Endothelial cell of umbilical vein (primary cell): ENCODE measurements at regions not wholly inside any gene's neighbourhood (a gene's known extent, or its start where the extent isn't known, plus 50 kb on each side); places are given as distances from the start of the nearest gene placed in this dataset.

Experiments used
- BruUV-seq: library from RNA; stranded (reverse); fragments of 400-500 nt; replicated peaks from 2 replicates; lab custom pipeline; 2021; lab: Mats Ljungman, UMichigan
- CTCF ChIA-PET: fragments of 300-600, 350-600 bp; sonication (Branson Sonifier 250); formaldehyde crosslinking; loops from one replicate; lab custom pipeline; 2021; ENCODE audit warnings: antibody characterized with exemption, inconsistent platforms; lab: Charles Lee
- POLR2A ChIA-PET: fragments of 300-600, 350-600 bp; sonication (Branson Sonifier 250); formaldehyde crosslinking; loops from one replicate; lab custom pipeline; 2021; ENCODE audit warnings: antibody characterized with exemption, inconsistent platforms; lab: Charles Lee
- DNase-seq: peaks from one replicate; pipeline ENCODE4 v3.0.0-alpha.2; 2011; ENCODE audit warnings: low read depth, low spot score
- FAIRE-seq: peaks from 2 replicates; lab custom pipeline; 2011; peaks lifted over from hg19 to GRCh38; lab: Jason Lieb, UNC
- H2AFZ ChIP-seq: 2 replicates; pipeline ENCODE4 v1.6.0; 2012; ENCODE audit warnings: low read depth, low read length, control low read depth, inconsistent platforms
- H3K27ac ChIP-seq: 2 replicates; pipeline ENCODE4 v1.5.1; 2011; ENCODE audit warnings: low read depth, mild to moderate bottlenecking, control low read depth, low read length, moderate library complexity; ENCODE audit not compliant: insufficient read depth
- H3K27me3 ChIP-seq, 2 experiments: 2 replicates each; pipeline versions ENCODE4 v1.6.0 to v1.6.1; 2011; ENCODE audit warnings: low read length in 2 of 2, mixed read lengths in 1 of 2; ENCODE audit not compliant: control insufficient read depth in 2 of 2, insufficient read depth in 2 of 2
- H3K36me3 ChIP-seq, 2 experiments: 2 replicates in 1 of 2; 3 replicates in 1 of 2; pipeline ENCODE4 v1.5.1; 2011; ENCODE audit warnings: low read length in 2 of 2, mild to moderate bottlenecking in 1 of 2, moderate library complexity in 1 of 2; ENCODE audit not compliant: control insufficient read depth in 2 of 2, insufficient read depth in 2 of 2; ENCODE audit errors: extremely low read depth in 1 of 2
- H3K4me1 ChIP-seq: 3 replicates; pipeline ENCODE4 v1.5.1; 2011; ENCODE audit warnings: mild to moderate bottlenecking, low read length; ENCODE audit not compliant: control insufficient read depth, insufficient read depth; ENCODE audit errors: extremely low read depth
- H3K4me2 ChIP-seq: 2 replicates; pipeline ENCODE4 v1.6.1; 2011; ENCODE audit warnings: low read length, control low read depth, mixed read lengths; ENCODE audit not compliant: insufficient read depth
- H3K4me3 ChIP-seq, 3 experiments: fragments of 200-600 bp in 1 of 3; sonication (generic), shearing (Covaris generic) in 1 of 3; replicated peaks in 1 of 3; 2 replicates each; pipeline ENCODE4 v1.5.1; 2011 to 2016; ENCODE audit warnings: control low read depth in 3 of 3, low read length in 3 of 3, mild to moderate bottlenecking in 2 of 3, inconsistent platforms in 1 of 3, low read depth in 1 of 3, moderate library complexity in 1 of 3; ENCODE audit not compliant: insufficient read depth in 1 of 3
- H3K79me2 ChIP-seq: 2 replicates; pipeline ENCODE4 v1.6.0; 2012; ENCODE audit warnings: low read length, inconsistent platforms; ENCODE audit not compliant: control insufficient read depth, insufficient read depth
- H3K9ac ChIP-seq: replicated peaks from 2 replicates; pipeline ENCODE3; 2011; ENCODE audit warnings: low read length, control low read depth; ENCODE audit not compliant: insufficient read depth; ENCODE audit errors: extremely low read depth
- H3K9me1 ChIP-seq: replicated peaks from 3 replicates; pipeline ENCODE4 v1.6.0; 2011; ENCODE audit warnings: mild to moderate bottlenecking, low read length; ENCODE audit not compliant: control insufficient read depth, insufficient read depth; ENCODE audit errors: extremely low read depth
- H3K9me3 ChIP-seq: replicated peaks from 2 replicates; pipeline ENCODE4 v1.5.1; 2012; ENCODE audit warnings: low read length, inconsistent platforms; ENCODE audit not compliant: control insufficient read depth, insufficient read depth
- H4K20me1 ChIP-seq: replicated peaks from 2 replicates; pipeline ENCODE3; 2011; ENCODE audit warnings: mild to moderate bottlenecking, low read length; ENCODE audit not compliant: control insufficient read depth, insufficient read depth; ENCODE audit errors: extremely low read depth
- CTCF ChIP-seq, 2 donors: IDR thresholded peaks; 1 replicate in 1 of 2; 2 replicates in 1 of 2; pipeline ENCODE4 v1.5.1; 2011; ENCODE audit warnings: low read length in 2 of 2, mild to moderate bottlenecking in 2 of 2, moderate library complexity in 2 of 2, control low read depth in 1 of 2, inconsistent platforms in 1 of 2, low read depth in 1 of 2; ENCODE audit not compliant: insufficient read depth in 1 of 2; ENCODE audit errors: extremely low read depth in 1 of 2
- EZH2 ChIP-seq: IDR thresholded peaks from 2 replicates; pipeline ENCODE4 v1.6.1; 2012; ENCODE audit warnings: borderline replicate concordance, low read depth, mild to moderate bottlenecking, moderate library complexity, low read length, inconsistent platforms; ENCODE audit not compliant: severe bottlenecking
- FOS ChIP-seq: IDR thresholded peaks from 2 replicates; pipeline ENCODE4 v1.6.1; 2011; ENCODE audit warnings: mild to moderate bottlenecking, low read length, moderate library complexity, borderline replicate concordance; ENCODE audit not compliant: insufficient read depth
- GATA2 ChIP-seq: IDR thresholded peaks from 2 replicates; pipeline ENCODE4 v1.7.0; 2011; ENCODE audit warnings: low read depth, mild to moderate bottlenecking, moderate library complexity, mixed read lengths, low read length; ENCODE audit not compliant: insufficient read length, insufficient read depth
- JUN ChIP-seq: IDR thresholded peaks from 2 replicates; pipeline ENCODE4 v1.6.1; 2011; ENCODE audit warnings: borderline replicate concordance, low read depth; ENCODE audit not compliant: insufficient read length, insufficient read depth
- MAX ChIP-seq: IDR thresholded peaks from 2 replicates; pipeline ENCODE4 v1.6.1; 2011; ENCODE audit not compliant: insufficient read depth, insufficient read length
- MYC ChIP-seq: IDR thresholded peaks from one replicate; pipeline ENCODE4 v1.6.1; 2011; ENCODE audit warnings: mild to moderate bottlenecking, low read depth, low read length
- POLR2A ChIP-seq: IDR thresholded peaks from 2 replicates; pipeline ENCODE4 v1.6.1; 2012; ENCODE audit warnings: low read depth, mild to moderate bottlenecking, control low read depth, low read length
- POLR2AphosphoS5 ChIP-seq: IDR thresholded peaks from 2 replicates; pipeline ENCODE4 v1.6.1; 2012; ENCODE audit warnings: low read depth, mild to moderate bottlenecking, control low read depth, low read length, moderate library complexity; ENCODE audit not compliant: insufficient read depth
- dilution Hi-C: fragments of 300-500 bp; cut with MboI; formaldehyde crosslinking; loops from one replicate; pipeline ENCODE4 v1.15.0; 2019; ENCODE audit warnings: low sequenced_read_pairs; ENCODE audit not compliant: extremely low pct_ligation_motif_present
- intact Hi-C: fragments of 100-400 bp; cut with micrococcal nuclease; formaldehyde crosslinking; loops from one replicate; pipeline ENCODE4 v1.10.0; 2022

GRCh38 chr5:120358949-120359348 is 105.2 kb upstream of the PRR16 start:
- no peaks in the 10 kb centered on the region for H3K4me1 ChIP-seq
- H3K9me1 ChIP-seq = no peaks in the 10 kb centered on the region
- intact Hi-C loops = no loop called here
- H3K79me2 ChIP-seq = no peaks in the 10 kb centered on the region
- no peaks in the 10 kb centered on the region for H3K36me3 ChIP-seq
- no peak overlapping the region for H2AFZ ChIP-seq
- CTCF ChIA-PET = no interaction called here
- no peak for FAIRE-seq
- TF ChIP-seq CTCF (IDR thresholded peaks at IDR 0.05; ENCODE audit: extremely low read depth in 1 of 2, insufficient read depth in 1 of 2, low read depth in 1 of 2, low read length in 2 of 2) = no peak
- TF ChIP-seq FOS = peak; percentile 62
- TF ChIP-seq MAX = no peak
- no peak for TF ChIP-seq POLR2AphosphoS5
- no peak for TF ChIP-seq EZH2
- no peak for TF ChIP-seq POLR2A
- dilution Hi-C loops = no loop called here
- H3K4me2 ChIP-seq = no peak overlapping the region
- no TSS peak for BruUV-seq
- POLR2A ChIA-PET = no interaction called here
- no peaks in the 10 kb centered on the region for H3K27me3 ChIP-seq
- no peaks in the 10 kb centered on the region for H4K20me1 ChIP-seq
- no peak overlapping the region for H3K27ac ChIP-seq
- H3K9me3 ChIP-seq = no peaks in the 10 kb centered on the region
- no peak overlapping the region for H3K9ac ChIP-seq
- DNase-seq = peak; percentile 39
- no peak overlapping the region for H3K4me3 ChIP-seq

GRCh38 chr5:120361941-120362340 is 102.2 kb upstream of the PRR16 start:
- H3K79me2 ChIP-seq = no peaks in the 10 kb centered on the region
- DNase-seq (no peak), FAIRE-seq (no peak)
- intact Hi-C loops = no loop called here
- no peaks in the 10 kb centered on the region for H3K27me3 ChIP-seq
- no peaks in the 10 kb centered on the region for H4K20me1 ChIP-seq
- CTCF ChIA-PET = no interaction called here
- no peaks in the 10 kb centered on the region for H3K9me3 ChIP-seq
- no peak for TF ChIP-seq POLR2AphosphoS5
- no peak for TF ChIP-seq POLR2A
- TF ChIP-seq GATA2 = no peak
- no peak for TF ChIP-seq MYC
- no peak for TF ChIP-seq FOS
- TF ChIP-seq MAX = no peak
- no peak for TF ChIP-seq EZH2
- TF ChIP-seq CTCF (IDR thresholded peaks at IDR 0.05; ENCODE audit: extremely low read depth in 1 of 2, insufficient read depth in 1 of 2, low read depth in 1 of 2, low read length in 2 of 2) = no peak
- TF ChIP-seq JUN = no peak
- H2AFZ ChIP-seq = no peak overlapping the region
- no peak overlapping the region for H3K4me3 ChIP-seq
- no peaks in the 10 kb centered on the region for H3K36me3 ChIP-seq
- dilution Hi-C loops = no loop called here
- POLR2A ChIA-PET = no interaction called here
- no TSS peak for BruUV-seq
- H3K27ac ChIP-seq = no peak overlapping the region
- H3K4me2 ChIP-seq = no peak overlapping the region
- no peaks in the 10 kb centered on the region for H3K4me1 ChIP-seq
- no peak overlapping the region for H3K9ac ChIP-seq
- no peaks in the 10 kb centered on the region for H3K9me1 ChIP-seq
